HG02610 (cell line): ENCODE measurements at regions not wholly inside any gene's neighbourhood (a gene's known extent, or its start where the extent isn't known, plus 50 kb on each side); places are given as distances from the start of the nearest gene placed in this dataset.
"Not testable (repeated sequence)": the region's sequence is repeated elsewhere in the genome, so short reads cannot be mapped to it uniquely, and the experiment has no call there.

Experiments used
- ATAC-seq: cut with Tn5 transposase; IDR thresholded peaks from one replicate; pipeline ENCODE4 v1.9.1; 2021; ENCODE audit warnings: mild to moderate bottlenecking, moderate library complexity; ENCODE audit not compliant: unreplicated experiment

DNA sequence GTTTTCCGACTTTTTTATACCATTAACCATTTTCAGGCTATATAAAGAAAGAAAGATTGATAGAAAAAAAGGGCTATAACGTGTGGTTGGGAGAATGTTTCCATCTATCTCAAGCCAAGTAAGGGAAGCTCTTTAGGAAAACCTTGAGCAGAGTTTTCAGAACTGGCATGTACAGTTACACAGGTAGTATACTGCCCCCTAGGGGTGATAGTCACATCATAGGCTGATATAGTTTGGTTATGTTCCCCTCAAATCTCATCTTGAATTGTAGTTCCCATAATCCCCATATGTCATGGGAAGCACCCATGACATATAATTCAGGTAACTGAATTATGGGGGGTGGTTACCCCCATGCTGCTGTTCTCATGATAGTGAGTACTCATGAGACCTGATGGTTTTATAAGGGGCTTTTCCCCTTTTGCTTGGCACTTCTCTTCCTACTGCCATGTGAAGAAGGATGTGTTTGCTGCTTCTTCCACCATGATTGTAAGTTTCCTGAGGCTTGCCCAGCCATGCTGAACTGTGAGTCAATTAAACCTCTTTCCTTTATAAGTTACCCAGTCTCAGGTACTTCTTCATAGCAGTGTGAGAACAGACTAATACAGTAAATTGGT is 186.8 kb downstream of the TMA16 start:
- ATAC-seq = peak; percentile 84

DNA sequence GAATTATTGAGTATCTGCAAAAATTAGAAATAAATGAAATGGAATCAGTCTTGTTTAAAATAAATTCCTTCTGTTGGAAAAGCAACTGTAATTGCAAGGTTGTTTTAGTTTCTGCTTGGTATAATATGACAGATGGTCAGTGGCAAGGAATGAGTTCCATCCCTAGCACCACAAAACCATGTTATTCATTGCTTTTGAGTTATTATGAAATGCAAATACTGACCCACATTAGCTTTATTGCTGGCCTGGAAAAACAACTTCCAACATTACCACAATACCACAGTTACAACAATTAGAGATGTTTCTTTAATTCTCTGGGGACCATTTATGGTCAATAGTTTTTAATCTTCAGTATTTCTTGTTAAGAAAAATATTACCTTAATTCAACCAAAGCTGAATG is 194.4 kb downstream of the TMA16 start:
- no peak for ATAC-seq

DNA sequence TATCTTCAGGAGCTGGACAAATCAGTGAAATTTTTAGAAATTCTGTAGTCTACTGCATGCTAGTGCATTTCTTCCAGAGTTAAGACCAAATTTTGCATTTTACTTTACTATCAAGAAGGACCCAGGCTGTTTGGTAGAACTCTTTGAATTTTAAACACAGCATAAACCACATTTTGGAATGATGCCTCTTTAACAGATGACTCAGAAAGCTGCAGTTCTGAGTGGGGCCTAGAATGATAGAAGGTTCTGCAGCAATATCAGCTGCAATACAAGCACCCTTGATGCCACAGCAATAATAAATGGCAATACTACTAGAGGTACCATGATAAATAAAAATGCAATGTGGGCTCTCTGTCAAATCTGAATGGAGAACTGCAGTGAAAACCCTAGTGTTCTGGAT is 198.7 kb downstream of the TMA16 start:
- ATAC-seq = no peak

DNA sequence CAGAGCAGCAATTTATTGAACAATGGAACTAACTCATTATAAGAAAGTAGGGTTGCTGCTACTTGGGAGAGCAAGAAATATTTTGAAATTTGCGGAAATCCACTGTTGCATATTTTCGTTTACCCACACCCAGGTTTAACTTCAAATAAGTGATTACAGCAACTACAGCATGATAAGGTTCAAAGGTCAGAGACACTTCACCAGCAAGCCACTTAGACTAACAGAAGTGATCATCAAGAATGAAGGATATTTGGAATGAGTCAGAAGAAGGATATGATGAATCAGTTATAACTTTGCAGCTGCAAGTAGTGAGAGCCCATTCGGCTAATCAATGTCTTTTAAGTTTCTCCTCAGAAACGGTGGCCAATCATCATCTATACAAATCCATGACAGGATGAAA is 199.3 kb downstream of the TMA16 start:
- ATAC-seq = no peak

GRCh38 chr4:163694385-163694784 is 199.9 kb downstream of the TMA16 start:
- no peak for ATAC-seq

DNA sequence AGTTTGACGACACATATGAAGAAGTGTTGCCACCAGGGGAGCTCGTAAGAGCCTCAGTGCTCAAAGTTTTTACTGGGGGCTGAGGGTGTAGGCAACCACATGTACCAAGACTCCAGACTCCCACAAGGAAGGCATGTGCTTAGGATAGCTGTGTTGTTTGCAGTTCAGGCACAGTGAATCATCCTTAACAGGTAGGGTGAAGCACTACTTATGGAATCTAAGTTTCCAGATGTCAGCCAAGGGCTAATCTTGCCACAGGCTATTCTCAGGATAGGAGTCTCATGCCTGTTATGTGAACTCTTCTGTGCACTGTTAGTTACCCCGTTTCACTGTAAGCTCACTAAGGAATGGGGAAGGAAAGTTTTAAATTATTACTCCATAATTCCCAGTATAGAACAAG is 202.6 kb downstream of the TMA16 start:
- ATAC-seq = no peak

GRCh38 chr4:163700383-163700782 is 205.9 kb downstream of the TMA16 start:
- ATAC-seq = not testable (repeated sequence)

DNA sequence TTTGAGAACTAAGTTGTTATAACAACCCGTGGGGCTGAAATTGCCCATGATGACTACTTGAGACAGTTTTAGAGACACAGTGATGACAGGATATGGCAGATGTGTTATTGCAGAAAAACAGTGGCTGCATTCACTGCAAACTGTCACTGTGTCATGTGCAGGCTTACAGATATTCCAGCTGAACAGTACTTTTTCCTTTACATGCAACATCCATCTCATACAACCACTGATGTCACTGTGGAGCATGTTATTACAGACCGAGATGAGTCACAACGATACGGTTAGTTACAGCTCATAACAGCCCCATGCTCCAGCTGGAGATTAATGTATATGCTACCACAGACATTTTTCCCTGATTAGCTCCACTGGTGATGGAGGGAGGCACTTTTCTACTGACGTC is 207.4 kb downstream of the TMA16 start:
- ATAC-seq = peak; percentile 96

DNA sequence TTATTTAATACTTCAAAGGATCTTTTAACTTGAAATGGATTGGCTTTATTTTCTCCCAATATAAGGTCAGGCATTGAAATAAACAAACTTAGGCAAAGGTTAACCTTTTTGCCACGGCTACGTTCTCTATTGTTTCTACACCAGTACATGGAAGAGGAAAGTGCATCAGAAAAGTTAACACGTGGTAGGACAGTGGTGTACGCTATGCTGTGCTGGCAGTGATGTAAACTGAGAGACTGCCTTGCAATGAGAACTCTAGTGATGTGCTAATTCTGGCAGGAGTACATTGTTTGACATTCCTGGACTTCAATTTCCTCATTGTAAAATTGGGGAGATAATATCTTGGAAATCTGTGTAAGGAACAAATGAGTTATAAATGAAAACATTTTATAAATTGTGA is 208.2 kb downstream of the TMA16 start:
- ATAC-seq = no peak

DNA sequence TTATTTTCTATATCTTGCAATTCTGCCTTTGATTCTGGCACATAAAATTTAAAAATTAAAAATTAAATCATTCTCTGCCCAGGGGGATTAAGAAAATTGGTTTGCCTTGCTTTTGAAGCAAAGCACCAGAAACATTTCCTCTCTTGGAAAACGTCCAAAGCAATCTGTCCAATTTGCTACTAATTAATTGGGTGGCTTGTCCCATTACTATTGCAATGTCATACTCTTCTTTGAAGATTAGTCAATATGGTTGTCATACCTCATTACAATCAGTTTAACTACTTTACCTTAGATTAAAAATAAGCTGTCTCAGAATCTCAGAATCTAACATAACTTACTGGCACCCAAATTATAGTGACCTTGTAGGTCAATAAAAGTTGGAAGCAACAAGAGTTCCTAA is 208.8 kb downstream of the TMA16 start:
- no peak for ATAC-seq

- ATAC-seq = no peak
These were observed 213.4 kb downstream of the TMA16 start for GRCh38 chr4:163707873-163708272.

DNA sequence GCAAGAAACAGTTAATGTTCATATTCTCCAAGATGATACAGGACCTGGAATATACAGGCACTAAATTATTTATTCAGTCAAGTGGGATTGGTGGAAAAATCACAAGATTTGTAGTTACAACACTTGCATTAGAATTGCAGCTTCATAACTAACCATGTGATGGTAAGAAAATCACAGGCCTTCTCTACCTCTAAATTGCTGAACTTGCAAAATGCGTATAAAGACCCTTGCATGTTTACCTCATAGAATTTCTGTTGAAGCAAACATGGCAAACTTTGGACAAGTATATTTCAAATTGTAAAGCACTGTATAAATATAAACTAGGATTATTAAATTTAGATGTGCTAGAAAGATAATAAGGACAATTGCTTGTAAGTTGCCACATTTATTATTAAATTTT is 215.1 kb downstream of the TMA16 start:
- ATAC-seq = no peak

DNA sequence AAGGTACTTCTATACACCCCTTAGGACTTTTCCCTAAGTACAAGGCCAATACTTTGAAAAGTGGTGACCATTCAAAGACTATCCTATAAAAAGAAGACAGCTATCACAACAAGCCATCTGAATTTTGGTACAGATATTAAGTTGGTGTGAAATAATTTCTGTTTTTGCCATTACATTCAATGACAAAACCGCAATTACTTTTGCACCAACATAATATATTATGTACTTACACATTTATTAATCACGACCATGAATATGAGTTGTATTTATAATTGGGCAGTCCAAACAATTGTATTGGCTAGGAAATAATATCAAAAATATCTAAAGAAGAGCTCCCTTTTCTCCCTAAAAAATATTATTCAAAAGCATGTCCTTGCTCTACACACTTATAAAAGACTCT is 215.7 kb downstream of the TMA16 start:
- ATAC-seq = no peak

GRCh38 chr4:163724495-163724894 is 230.0 kb downstream of the TMA16 start:
- ATAC-seq = not testable (repeated sequence)

DNA sequence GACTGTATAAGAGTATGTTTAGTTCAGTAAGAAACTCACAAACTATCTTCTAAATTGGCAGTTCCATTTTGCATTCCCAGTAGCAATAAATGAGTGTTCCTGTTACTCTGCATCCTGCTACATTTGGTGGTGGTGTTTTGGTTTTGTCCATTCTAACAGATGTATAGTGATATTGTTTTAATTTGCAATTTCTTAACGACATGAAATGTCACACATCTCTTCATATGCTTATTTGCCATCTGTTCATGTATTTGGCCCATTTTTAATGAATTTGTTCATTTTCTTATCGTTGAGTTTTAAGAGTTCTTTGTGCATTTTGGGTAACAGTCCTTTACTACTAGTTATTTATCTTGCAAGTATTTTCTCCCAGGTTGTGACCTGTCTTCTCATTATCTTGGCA is 232.2 kb downstream of the TMA16 start:
- no peak for ATAC-seq

GRCh38 chr4:163731071-163731470 is 236.6 kb downstream of the TMA16 start:
- ATAC-seq = no peak

DNA sequence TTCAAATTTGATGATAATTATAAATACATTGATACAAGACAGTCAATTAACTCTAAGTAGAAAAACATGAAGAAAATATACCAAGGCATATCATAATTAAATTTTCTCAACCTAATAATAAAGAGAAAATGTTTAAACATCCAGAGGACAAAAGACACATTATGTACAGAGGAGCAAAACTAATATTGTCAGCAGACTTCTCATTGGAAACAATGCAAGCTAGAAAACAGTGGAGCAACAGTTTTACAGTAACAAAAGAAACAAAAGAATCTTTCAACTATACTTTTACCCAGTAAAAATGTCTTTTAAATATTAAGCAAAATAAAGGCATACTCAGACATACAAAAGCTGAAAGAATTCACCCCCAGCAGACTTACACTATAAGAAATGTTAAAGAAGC is 238.0 kb downstream of the TMA16 start:
- no peak for ATAC-seq

- no peak for ATAC-seq
These were observed 242.4 kb downstream of the TMA16 start for GRCh38 chr4:163736876-163737275.

DNA sequence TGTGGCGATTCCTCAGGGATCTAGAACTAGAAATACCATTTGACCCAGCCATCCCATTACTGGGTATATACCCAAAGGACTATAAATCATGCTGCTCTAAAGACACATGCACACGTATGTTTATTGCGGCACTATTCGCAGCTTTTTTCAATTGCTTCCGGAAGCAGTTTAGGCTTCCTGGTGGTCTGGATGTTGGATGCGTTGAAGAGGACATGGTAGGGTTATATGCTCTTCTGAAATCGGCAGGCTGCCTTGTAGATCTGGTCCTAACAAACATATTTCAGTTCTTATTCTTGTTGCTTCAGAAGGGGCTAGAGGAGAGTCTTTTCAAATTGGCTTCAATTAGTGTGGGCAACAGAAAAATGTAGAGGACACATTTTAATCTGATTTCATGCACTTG is 243.4 kb downstream of the TMA16 start:
- ATAC-seq = not testable (repeated sequence)

- ATAC-seq = no peak
These were observed 244.0 kb downstream of the TMA16 start for GRCh38 chr4:163738521-163738920.

DNA sequence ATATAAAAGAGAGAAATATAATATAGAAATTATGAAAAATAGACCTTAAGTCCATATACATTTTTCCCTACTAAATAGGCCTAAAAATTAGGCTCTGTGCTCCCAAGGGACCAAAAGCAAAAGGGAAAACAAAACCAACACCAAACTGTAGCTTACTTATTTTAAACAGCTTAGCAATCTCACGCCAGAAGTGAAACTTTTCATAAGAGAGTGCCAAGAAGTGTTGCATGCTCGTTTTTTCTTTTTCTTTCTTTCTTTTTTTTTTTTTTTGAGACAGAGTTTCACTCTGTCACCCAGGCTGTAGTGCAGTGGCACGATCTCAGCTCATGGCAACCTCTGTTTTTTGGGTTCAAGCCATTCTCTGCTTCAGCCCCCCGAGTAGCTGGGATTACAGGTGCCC is 250.4 kb downstream of the TMA16 start:
- ATAC-seq = peak; percentile 96

- no peak for ATAC-seq
These were observed 252.8 kb downstream of the TMA16 start for GRCh38 chr4:163747293-163747692.

GRCh38 chr4:163747886-163748285 is 253.4 kb downstream of the TMA16 start:
- ATAC-seq = no peak
